ENCODE measurements at regions not wholly inside any gene's neighbourhood (a gene's known extent, or its start where the extent isn't known, plus 50 kb on each side); places are given as distances from the start of the nearest gene placed in this dataset.

DNA sequence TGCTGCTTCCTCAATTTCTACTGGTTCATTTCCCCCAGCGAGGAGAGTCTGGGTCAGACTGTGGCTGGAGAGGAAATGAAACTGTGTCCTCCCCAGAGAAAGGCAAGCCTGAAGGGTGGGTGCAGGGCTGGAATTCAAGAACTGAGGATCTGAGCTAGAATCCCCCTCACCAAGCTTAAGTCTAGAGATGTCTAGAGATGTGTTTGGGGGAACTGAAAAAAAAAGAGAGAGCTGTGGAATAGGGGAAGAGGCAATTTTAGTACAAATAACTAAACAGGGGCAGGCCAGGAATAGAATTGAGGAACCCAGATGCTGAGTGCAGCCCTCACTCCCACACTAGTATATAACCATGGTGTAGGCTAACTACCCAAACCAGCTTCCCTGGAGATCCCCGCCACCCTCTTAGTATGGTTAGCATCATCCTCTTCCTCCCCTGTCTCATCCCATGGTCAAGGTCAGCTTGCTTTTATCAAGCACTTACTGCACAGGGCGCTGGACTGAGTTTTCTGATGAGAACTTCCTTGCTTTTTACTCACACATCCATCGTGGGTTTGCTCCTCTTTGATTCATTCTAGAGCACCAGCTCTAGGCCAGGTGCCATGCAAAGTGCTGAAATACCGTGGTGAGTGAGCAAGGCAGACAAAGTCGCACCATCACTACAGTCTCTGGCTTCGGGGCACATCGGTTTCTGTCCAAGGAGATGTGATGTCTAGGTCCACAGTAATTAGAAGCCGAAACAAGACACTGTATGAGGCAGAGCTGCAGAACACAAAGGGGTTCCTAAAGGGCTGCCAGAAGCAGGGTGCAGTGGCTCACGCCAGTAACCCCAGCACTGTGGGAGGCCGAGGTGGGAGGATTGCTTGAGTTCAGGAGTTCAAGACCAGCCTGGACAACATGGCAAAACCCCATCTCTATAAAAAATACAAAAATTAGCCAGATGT lies 112.9 kb upstream of the IPO9 start:
- TF ChIP-seq CTCF (IDR thresholded peaks at IDR 0.05) (no peak), EZH2 (IDR thresholded peaks at IDR 0.05) (no peak)
